Upper lobe of right lung (tissue), 1 donor: ENCODE measurements at regions not wholly inside any gene's neighbourhood (a gene's known extent, or its start where the extent isn't known, plus 50 kb on each side); places are given as distances from the start of the nearest gene placed in this dataset.

Experiments used
- ATAC-seq: fragments of 200-7000 bp; cut with Tn5 transposase; one replicate; pipeline ENCODE4 v1.9.1; 2020; ENCODE audit warnings: mild to moderate bottlenecking, moderate library complexity
- DNase-seq: peaks from one replicate; pipeline ENCODE4 v3.0.0-alpha.2; 2020
- H3K27ac ChIP-seq: fragments of 200-600 bp; one replicate; pipeline ENCODE4 v1.8.0; 2022
- H3K27me3 ChIP-seq: fragments of 200-600 bp; one replicate; pipeline ENCODE4 v1.8.0; 2022; ENCODE audit warnings: mild to moderate bottlenecking
- H3K36me3 ChIP-seq: fragments of 200-600 bp; one replicate; pipeline ENCODE4 v1.8.0; 2022
- H3K4me1 ChIP-seq: fragments of 200-600 bp; one replicate; pipeline ENCODE4 v1.8.0; 2022
- H3K4me3 ChIP-seq: fragments of 200-600 bp; one replicate; pipeline ENCODE4 v1.8.0; 2022; ENCODE audit warnings: mild to moderate bottlenecking
- H3K9me3 ChIP-seq: fragments of 200-600 bp; one replicate; pipeline ENCODE4 v1.8.0; 2022
- intact Hi-C: fragments of 100-400 bp; cut with DNase I; formaldehyde crosslinking; loops from one replicate; pipeline ENCODE4 v1.11.0; 2022
- TF ChIP-seq, protein P1 (sequence below): fragments of 200-600 bp; IDR thresholded peaks from one replicate; pipeline ENCODE4 v1.8.0; 2022; ENCODE audit warnings: antibody characterized with exemption
- donor health status: DM: no; HTN: yes; CAD: no; lungs with severe emphysema.

DNA sequence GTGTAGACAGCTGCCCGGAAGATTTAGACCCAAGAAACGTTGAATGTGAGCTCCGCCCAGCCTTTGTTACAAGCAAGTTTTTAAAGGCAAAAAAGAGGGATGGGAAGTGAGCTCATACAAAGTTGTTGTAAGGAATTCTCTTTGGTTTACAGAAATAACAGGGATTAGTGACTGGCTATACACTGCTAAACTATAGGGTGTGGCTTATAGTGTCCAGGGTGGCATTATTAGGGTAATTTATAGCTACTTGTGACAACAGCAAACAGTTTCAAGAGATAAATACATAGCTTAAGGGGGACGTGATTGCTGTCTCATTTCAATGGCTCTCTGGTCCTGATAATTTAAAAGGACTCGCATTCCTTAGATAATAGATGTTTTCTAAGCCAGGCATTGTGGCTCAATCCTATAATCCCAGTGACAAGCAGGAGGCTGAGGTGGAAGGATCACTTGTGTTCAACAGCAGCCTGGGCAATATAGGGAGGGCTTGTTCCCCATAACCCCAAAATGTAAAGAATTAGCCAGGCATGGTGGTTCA is 66.5 kb upstream of the TGIF1 start:
- H3K27ac ChIP-seq, result no peak overlapping the region
- no peaks in the 10 kb centered on the region for H3K4me1 ChIP-seq
- ATAC-seq (no peak), DNase-seq (no peak)
- H3K27me3 ChIP-seq, result no peaks in the 10 kb centered on the region
- no peaks in the 10 kb centered on the region for H3K36me3 ChIP-seq
- no peak overlapping the region for H3K4me3 ChIP-seq
- intact Hi-C loops, result no loop called here
- no peaks in the 10 kb centered on the region for H3K9me3 ChIP-seq
- TF ChIP-seq, protein P1, sequence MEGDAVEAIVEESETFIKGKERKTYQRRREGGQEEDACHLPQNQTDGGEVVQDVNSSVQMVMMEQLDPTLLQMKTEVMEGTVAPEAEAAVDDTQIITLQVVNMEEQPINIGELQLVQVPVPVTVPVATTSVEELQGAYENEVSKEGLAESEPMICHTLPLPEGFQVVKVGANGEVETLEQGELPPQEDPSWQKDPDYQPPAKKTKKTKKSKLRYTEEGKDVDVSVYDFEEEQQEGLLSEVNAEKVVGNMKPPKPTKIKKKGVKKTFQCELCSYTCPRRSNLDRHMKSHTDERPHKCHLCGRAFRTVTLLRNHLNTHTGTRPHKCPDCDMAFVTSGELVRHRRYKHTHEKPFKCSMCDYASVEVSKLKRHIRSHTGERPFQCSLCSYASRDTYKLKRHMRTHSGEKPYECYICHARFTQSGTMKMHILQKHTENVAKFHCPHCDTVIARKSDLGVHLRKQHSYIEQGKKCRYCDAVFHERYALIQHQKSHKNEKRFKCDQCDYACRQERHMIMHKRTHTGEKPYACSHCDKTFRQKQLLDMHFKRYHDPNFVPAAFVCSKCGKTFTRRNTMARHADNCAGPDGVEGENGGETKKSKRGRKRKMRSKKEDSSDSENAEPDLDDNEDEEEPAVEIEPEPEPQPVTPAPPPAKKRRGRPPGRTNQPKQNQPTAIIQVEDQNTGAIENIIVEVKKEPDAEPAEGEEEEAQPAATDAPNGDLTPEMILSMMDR, result no peak

DNA sequence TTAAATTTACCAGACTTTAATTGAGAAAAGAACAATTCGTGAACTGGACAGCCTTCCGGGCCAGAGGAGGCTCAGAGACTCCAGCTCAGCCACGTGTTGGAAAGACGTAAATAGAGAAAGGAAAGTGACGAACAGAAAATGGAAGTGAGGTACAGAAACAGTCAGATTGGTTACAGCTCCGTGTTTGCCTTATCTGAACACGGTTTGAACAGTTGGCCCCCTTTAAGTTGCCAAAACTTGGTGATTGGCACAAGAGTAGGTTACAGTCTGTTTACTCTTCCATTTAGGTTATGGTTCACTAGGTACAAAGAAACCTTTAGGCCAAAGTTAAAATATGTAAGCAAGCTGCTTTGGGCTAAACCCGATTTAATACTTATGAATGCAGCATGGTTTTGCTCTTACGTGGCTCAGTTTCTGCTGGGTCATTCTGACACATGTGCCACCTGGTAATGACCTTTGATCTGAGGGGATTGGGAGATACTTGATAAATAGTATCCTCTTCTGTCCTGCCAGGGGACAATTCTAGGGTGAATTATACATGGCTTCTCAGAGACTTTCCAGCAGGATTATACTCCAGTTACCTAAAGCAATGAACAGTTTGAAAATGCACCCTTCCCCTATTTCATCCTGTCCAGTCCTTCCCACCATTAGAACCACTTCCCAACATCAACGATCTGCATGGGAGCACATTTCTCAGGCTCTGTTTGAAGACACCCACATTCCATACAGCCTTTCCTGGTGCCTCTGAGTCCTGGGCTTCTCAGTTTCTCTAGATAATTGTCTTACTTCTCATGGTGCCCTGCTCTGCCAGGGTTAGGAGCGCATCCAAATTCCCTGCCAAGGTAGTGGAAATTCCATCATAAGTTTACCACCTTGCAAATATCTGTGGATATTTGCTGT is 65.1 kb upstream of the TGIF1 start:
- ATAC-seq (no peak), DNase-seq (no peak)
- H3K4me3 ChIP-seq, result no peak overlapping the region
- no peaks in the 10 kb centered on the region for H3K27me3 ChIP-seq
- H3K27ac ChIP-seq, result no peak overlapping the region
- TF ChIP-seq, protein P1, result no peak
- H3K36me3 ChIP-seq, result no peaks in the 10 kb centered on the region
- intact Hi-C loops, result no loop called here
- no peaks in the 10 kb centered on the region for H3K4me1 ChIP-seq
- peaks cover 6% of the 10 kb centered on the region for H3K9me3 ChIP-seq

DNA sequence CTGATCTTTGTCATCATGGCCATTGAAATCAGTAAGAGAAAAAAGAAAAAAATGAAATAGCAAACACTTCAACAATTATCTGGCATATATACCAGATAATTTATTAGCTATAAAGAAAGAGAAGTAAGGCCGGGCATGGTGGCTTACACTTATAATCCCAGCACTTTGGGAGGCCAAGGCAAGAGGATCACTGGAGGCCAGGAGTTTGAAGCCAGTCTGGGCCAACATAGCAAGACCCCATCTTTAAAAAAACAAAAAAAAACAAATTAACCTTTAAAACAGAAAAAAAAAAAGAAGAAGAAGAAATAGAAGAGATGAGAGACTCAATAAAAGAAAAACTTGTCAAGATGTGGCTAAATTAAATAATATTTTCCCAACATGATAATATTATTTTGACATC is 61.6 kb upstream of the TGIF1 start:
- H3K4me3 ChIP-seq, result no peak overlapping the region
- no peak overlapping the region for H3K27ac ChIP-seq
- intact Hi-C loops, result no loop called here
- no peaks in the 10 kb centered on the region for H3K27me3 ChIP-seq
- ATAC-seq (no peak), DNase-seq (no peak)
- H3K9me3 ChIP-seq, result peaks cover 11% of the 10 kb centered on the region
- H3K36me3 ChIP-seq, result no peaks in the 10 kb centered on the region
- no peaks in the 10 kb centered on the region for H3K4me1 ChIP-seq
- TF ChIP-seq, protein P1, result no peak

DNA sequence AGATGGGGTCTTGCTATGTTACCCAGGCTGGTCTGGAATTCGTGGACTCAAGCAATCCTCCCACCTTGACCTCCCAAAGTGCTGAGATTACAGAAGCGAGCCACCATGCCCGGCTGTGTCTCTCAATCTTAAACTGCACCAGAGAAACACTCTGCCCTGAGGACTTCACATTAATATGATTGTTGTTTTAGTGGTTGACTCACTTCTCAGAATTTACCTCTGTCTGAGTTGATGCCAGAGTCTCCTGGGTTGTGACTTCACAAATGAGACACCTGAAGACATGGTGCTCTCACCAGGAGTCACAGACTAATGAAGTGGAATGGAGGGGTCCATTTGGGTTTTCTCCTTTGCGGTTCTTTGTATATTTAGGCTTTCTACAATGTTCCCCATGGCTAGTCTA is 61.0 kb upstream of the TGIF1 start:
- no peak overlapping the region for H3K27ac ChIP-seq
- no peaks in the 10 kb centered on the region for H3K27me3 ChIP-seq
- intact Hi-C loops, result no loop called here
- H3K36me3 ChIP-seq, result no peaks in the 10 kb centered on the region
- TF ChIP-seq, protein P1, result no peak
- H3K9me3 ChIP-seq, result peaks cover 11% of the 10 kb centered on the region
- no peak for ATAC-seq
- DNase-seq, result no peak
- H3K4me1 ChIP-seq, result no peaks in the 10 kb centered on the region
- no peak overlapping the region for H3K4me3 ChIP-seq

DNA sequence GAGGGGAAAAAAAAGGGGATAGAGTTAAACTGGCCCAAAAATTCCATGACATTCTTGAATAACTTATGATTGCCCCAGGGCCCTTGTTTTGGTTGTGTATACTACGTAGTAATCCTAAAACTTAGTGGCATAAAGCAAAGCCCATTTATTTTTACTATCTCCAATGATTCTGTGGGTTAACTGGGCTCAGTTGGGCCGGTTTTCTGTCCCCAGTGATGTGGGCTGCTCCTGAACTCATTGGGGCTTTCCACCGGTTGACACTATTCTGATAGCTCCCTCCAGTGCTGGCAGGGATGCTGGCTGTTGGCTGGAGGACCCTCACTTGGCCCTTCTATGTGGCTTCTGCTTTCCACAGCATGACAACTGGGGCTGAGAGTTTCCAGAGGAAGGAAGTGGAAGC is 60.0 kb upstream of the TGIF1 start:
- DNase-seq (no peak), ATAC-seq (no peak)
- Histone ChIP-seq H3K4me3 (no peak overlapping the region), H3K27ac (no peak overlapping the region), H3K36me3 (no peaks in the 10 kb centered on the region), H3K4me1 (no peaks in the 10 kb centered on the region), H3K27me3 (no peaks in the 10 kb centered on the region), H3K9me3 (peaks cover 11% of the 10 kb centered on the region)
- TF ChIP-seq, protein P1, result no peak
- intact Hi-C loops, result no loop called here
